ENCODE measurements at regions not wholly inside any gene's neighbourhood (a gene's known extent, or its start where the extent isn't known, plus 50 kb on each side); places are given as distances from the start of the nearest gene placed in this dataset.

DNA sequence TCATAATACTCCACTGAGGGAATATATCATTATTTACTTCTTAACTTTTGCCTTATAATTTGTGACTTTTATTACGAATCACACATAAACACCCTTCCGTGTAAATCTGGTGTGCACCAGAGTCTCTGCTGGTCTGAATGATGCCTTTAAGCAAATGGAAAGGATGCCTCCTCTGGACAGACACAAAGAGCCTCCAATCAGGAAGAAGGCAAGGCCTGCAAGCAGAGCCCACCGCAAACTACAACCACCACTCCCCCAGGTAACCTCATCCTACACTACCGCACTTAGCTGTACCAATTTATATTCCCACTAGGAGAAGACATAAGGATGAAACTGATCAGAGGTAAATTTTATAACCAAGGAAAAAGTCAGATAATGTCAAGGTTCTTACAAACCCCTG is 137.6 kb downstream of the KLF12 start (continued):
- TF ChIP-seq NR1H2 (CRISPR knock-in tag; IDR thresholded peaks at IDR 0.05) (no peak), PRRX2 (CRISPR knock-in tag; IDR thresholded peaks at IDR 0.05) (no peak), SOX15 (CRISPR knock-in tag; IDR thresholded peaks at IDR 0.05) (no peak)
- TF ChIP-seq, protein P1, sequence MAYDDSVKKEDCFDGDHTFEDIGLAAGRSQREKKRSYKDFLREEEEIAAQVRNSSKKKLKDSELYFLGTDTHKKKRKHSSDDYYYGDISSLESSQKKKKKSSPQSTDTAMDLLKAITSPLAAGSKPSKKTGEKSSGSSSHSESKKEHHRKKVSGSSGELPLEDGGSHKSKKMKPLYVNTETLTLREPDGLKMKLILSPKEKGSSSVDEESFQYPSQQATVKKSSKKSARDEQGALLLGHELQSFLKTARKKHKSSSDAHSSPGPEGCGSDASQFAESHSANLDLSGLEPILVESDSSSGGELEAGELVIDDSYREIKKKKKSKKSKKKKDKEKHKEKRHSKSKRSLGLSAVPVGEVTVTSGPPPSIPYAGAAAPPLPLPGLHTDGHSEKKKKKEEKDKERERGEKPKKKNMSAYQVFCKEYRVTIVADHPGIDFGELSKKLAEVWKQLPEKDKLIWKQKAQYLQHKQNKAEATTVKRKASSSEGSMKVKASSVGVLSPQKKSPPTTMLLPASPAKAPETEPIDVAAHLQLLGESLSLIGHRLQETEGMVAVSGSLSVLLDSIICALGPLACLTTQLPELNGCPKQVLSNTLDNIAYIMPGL (CRISPR knock-in tag; IDR thresholded peaks at IDR 0.05) = no peak
- TF ChIP-seq, protein P2, sequence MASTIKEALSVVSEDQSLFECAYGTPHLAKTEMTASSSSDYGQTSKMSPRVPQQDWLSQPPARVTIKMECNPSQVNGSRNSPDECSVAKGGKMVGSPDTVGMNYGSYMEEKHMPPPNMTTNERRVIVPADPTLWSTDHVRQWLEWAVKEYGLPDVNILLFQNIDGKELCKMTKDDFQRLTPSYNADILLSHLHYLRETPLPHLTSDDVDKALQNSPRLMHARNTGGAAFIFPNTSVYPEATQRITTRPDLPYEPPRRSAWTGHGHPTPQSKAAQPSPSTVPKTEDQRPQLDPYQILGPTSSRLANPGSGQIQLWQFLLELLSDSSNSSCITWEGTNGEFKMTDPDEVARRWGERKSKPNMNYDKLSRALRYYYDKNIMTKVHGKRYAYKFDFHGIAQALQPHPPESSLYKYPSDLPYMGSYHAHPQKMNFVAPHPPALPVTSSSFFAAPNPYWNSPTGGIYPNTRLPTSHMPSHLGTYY (CRISPR knock-in tag; IDR thresholded peaks at IDR 0.05) = no peak
- TF ChIP-seq, protein P3, sequence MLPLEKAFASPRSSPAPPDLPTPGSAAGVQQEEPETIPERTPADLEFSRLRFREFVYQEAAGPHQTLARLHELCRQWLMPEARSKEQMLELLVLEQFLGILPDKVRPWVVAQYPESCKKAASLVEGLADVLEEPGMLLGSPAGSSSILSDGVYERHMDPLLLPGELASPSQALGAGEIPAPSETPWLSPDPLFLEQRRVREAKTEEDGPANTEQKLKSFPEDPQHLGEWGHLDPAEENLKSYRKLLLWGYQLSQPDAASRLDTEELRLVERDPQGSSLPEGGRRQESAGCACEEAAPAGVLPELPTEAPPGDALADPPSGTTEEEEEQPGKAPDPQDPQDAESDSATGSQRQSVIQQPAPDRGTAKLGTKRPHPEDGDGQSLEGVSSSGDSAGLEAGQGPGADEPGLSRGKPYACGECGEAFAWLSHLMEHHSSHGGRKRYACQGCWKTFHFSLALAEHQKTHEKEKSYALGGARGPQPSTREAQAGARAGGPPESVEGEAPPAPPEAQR (CRISPR knock-in tag; IDR thresholded peaks at IDR 0.05) = no peak

DNA sequence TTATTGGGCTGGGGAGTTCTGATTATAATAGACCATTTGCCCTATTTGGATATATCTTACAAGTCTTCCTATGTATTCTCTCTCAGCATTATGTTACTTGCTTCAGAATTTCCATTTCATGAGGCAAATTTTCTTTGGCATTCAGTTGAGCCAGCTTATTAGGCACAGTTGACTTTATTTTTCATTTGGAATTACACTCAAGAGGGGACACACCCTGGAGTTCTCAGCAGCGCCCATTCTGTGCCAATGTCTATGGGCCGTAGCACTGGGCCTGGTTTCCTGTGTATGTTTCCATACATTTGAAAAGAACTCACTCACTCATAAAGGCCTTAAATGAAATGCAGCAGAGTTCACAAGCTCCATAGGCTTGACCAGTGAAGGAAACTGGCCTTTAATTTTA is 138.5 kb downstream of the KLF12 start:
- H3K27me3 Mint-ChIP-seq (ENCODE audit: low read depth) = no peaks in the 10 kb centered on the region
- no peak overlapping the region for H3K27ac Mint-ChIP-seq
- TF ChIP-seq, protein P3 (CRISPR knock-in tag; IDR thresholded peaks at IDR 0.05) = no peak
- no peak for TF ChIP-seq EMX1 (CRISPR knock-in tag; IDR thresholded peaks at IDR 0.05)
- TF ChIP-seq OVOL2 (CRISPR knock-in tag; IDR thresholded peaks at IDR 0.05; ENCODE audit: borderline replicate concordance) = no peak
- no peak for TF ChIP-seq NFE2L1 (CRISPR knock-in tag; IDR thresholded peaks at IDR 0.05)
- TF ChIP-seq ZNF219 (CRISPR knock-in tag; IDR thresholded peaks at IDR 0.05; ENCODE audit: borderline replicate concordance) = no peak
- TF ChIP-seq KAT7 (CRISPR knock-in tag; IDR thresholded peaks at IDR 0.05; ENCODE audit: borderline replicate concordance) = no peak
- no peak for TF ChIP-seq GRHL2 (CRISPR knock-in tag; IDR thresholded peaks at IDR 0.05; ENCODE audit: insufficient replicate concordance, severe bottlenecking)
- TF ChIP-seq PRRX2 (CRISPR knock-in tag; IDR thresholded peaks at IDR 0.05) = no peak
- TF ChIP-seq ATF1 (CRISPR knock-in tag; IDR thresholded peaks at IDR 0.05) = no peak
- no peak for TF ChIP-seq SOX15 (CRISPR knock-in tag; IDR thresholded peaks at IDR 0.05)
- TF ChIP-seq, protein P4, sequence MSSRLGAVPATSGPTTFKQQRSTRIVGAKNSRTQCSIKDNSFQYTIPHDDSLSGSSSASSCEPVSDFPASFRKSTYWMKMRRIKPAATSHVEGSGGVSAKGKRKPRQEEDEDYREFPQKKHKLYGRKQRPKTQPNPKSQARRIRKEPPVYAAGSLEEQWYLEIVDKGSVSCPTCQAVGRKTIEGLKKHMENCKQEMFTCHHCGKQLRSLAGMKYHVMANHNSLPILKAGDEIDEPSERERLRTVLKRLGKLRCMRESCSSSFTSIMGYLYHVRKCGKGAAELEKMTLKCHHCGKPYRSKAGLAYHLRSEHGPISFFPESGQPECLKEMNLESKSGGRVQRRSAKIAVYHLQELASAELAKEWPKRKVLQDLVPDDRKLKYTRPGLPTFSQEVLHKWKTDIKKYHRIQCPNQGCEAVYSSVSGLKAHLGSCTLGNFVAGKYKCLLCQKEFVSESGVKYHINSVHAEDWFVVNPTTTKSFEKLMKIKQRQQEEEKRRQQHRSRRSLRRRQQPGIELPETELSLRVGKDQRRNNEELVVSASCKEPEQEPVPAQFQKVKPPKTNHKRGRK (CRISPR knock-in tag; IDR thresholded peaks at IDR 0.05; ENCODE audit: borderline replicate concordance) = no peak
- TF ChIP-seq FOXJ3 (CRISPR knock-in tag; IDR thresholded peaks at IDR 0.05; ENCODE audit: borderline replicate concordance) = no peak
- no peak for TF ChIP-seq ZNF138 (CRISPR knock-in tag; conservative IDR thresholded peaks at IDR 0.05)
- TF ChIP-seq, protein P5, sequence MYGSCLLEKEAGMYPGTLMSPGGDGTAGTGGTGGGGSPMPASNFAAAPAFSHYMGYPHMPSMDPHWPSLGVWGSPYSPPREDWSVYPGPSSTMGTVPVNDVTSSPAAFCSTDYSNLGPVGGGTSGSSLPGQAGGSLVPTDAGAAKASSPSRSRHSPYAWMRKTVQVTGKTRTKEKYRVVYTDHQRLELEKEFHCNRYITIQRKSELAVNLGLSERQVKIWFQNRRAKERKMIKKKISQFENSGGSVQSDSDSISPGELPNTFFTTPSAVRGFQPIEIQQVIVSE (CRISPR knock-in tag; IDR thresholded peaks at IDR 0.05; ENCODE audit: borderline replicate concordance) = no peak
- peaks cover 38% of the 10 kb centered on the region for H3K4me1 Mint-ChIP-seq
- H3K9me3 Mint-ChIP-seq = no peaks in the 10 kb centered on the region
- DNase-seq (ENCODE audit: low spot score) (no peak), ATAC-seq (no peak)
- ChIA-PET POLR2A (no interaction called here), CTCF (no interaction called here)
- H3K36me3 Mint-ChIP-seq = no peaks in the 10 kb centered on the region
- H3K4me3 Mint-ChIP-seq = no peak overlapping the region

Measured in WTC11 (cell line).